H9 (cell line): ENCODE measurements at regions not wholly inside any gene's neighbourhood (a gene's known extent, or its start where the extent isn't known, plus 50 kb on each side); places are given as distances from the start of the nearest gene placed in this dataset.

ENCODE experiments used
- DNase-seq: peaks from one replicate; pipeline ENCODE4 v3.0.0-alpha.2; 2017
- H2AFZ ChIP-seq: one replicate; pipeline ENCODE4 v1.6.1; 2013; ENCODE audit warnings: mild to moderate bottlenecking, low read length, control low read depth, moderate library complexity
- H2AK5ac ChIP-seq: 2 replicates; pipeline ENCODE4 v1.6.1; 2013; ENCODE audit warnings: low read length, control low read depth, mixed read lengths; ENCODE audit not compliant: insufficient read length
- H2BK120ac ChIP-seq: one replicate; pipeline ENCODE4 v1.6.1; 2013; ENCODE audit warnings: low read depth, mild to moderate bottlenecking, low read length, control low read depth, inconsistent platforms; ENCODE audit not compliant: poor library complexity, severe bottlenecking
- H2BK12ac ChIP-seq: 2 replicates; pipeline ENCODE4 v1.6.1; 2013; ENCODE audit warnings: low read length, control low read depth, mixed read lengths, low read depth; ENCODE audit not compliant: insufficient read length
- H2BK15ac ChIP-seq: 2 replicates; pipeline ENCODE4 v1.6.1; 2013; ENCODE audit warnings: low read depth, low read length, control low read depth
- H2BK20ac ChIP-seq: one replicate; pipeline ENCODE4 v1.6.1; 2013; ENCODE audit warnings: low read depth, mild to moderate bottlenecking, low read length, control low read depth, inconsistent platforms; ENCODE audit not compliant: poor library complexity, severe bottlenecking
- H2BK5ac ChIP-seq: 2 replicates; pipeline ENCODE4 v1.6.1; 2013; ENCODE audit warnings: low read length, control low read depth, mixed read lengths; ENCODE audit not compliant: insufficient read length
- H3K14ac ChIP-seq: 2 replicates; pipeline ENCODE4 v1.6.1; 2013; ENCODE audit warnings: low read length, control low read depth; ENCODE audit not compliant: insufficient read depth
- H3K18ac ChIP-seq: 2 replicates; pipeline ENCODE4 v1.6.1; 2013; ENCODE audit warnings: low read depth, mild to moderate bottlenecking, mixed read lengths, low read length, control low read depth; ENCODE audit not compliant: insufficient read length
- H3K23ac ChIP-seq: 2 replicates; pipeline ENCODE4 v1.6.1; 2013; ENCODE audit warnings: low read length, control low read depth, mixed read lengths, low read depth; ENCODE audit not compliant: insufficient read length
- H3K23me2 ChIP-seq: 2 replicates; pipeline ENCODE4 v1.6.1; 2013; ENCODE audit warnings: low read depth, mild to moderate bottlenecking, mixed read lengths, low read length, control low read depth; ENCODE audit not compliant: insufficient read length, poor library complexity, severe bottlenecking
- H3K27ac ChIP-seq: 2 replicates; pipeline ENCODE4 v1.5.1; 2013; ENCODE audit warnings: low read length, control low read depth, mixed read lengths, low read depth; ENCODE audit not compliant: insufficient read length
- H3K27me3 ChIP-seq: 2 replicates; pipeline ENCODE4 v1.6.1; 2013; ENCODE audit warnings: low read length, control low read depth, inconsistent platforms; ENCODE audit not compliant: insufficient read depth
- H3K4ac ChIP-seq: 2 replicates; pipeline ENCODE4 v1.6.1; 2013; ENCODE audit warnings: low read depth, mild to moderate bottlenecking, control low read depth, inconsistent platforms, low read length, moderate library complexity
- H3K4me1 ChIP-seq: 2 replicates; pipeline ENCODE4 v1.6.1; 2013; ENCODE audit warnings: low read length, control low read depth, inconsistent platforms; ENCODE audit not compliant: insufficient read depth
- H3K4me2 ChIP-seq: 2 replicates; pipeline ENCODE4 v1.6.1; 2013; ENCODE audit warnings: low read length, control low read depth, mixed read lengths; ENCODE audit not compliant: insufficient read length, insufficient read depth
- H3K56ac ChIP-seq: 2 replicates; pipeline ENCODE4 v1.6.1; 2013; ENCODE audit warnings: low read depth, mild to moderate bottlenecking, mixed read lengths, low read length, control low read depth; ENCODE audit not compliant: insufficient read length
- H3K79me1 ChIP-seq: 2 replicates; pipeline ENCODE4 v1.6.1; 2013; ENCODE audit warnings: low read depth, mild to moderate bottlenecking, moderate library complexity, low read length, control low read depth, inconsistent platforms; ENCODE audit not compliant: insufficient read depth, poor library complexity, severe bottlenecking
- H3K79me2 ChIP-seq: 2 replicates; pipeline ENCODE4 v1.6.1; 2013; ENCODE audit warnings: low read length, control low read depth, inconsistent platforms; ENCODE audit not compliant: insufficient read depth
- H3K9ac ChIP-seq: 2 replicates; pipeline ENCODE4 v1.6.1; 2013; ENCODE audit warnings: low read length, control low read depth, mixed read lengths; ENCODE audit not compliant: insufficient read length; ENCODE audit errors: extremely low read depth
- H3K9me3 ChIP-seq: one replicate; pipeline ENCODE4 v1.6.1; 2013; ENCODE audit warnings: low read depth, low read length, inconsistent platforms; ENCODE audit not compliant: control insufficient read depth
- H3T11ph ChIP-seq: one replicate; pipeline ENCODE4 v1.6.1; 2013; ENCODE audit warnings: mild to moderate bottlenecking, low read length, control low read depth, inconsistent platforms
- H4K20me1 ChIP-seq: one replicate; pipeline ENCODE4 v1.6.1; 2013; ENCODE audit not compliant: control insufficient read depth, insufficient read length, insufficient read depth
- H4K5ac ChIP-seq: 2 replicates; pipeline ENCODE4 v1.6.1; 2013; ENCODE audit warnings: low read depth, mild to moderate bottlenecking, mixed read lengths, low read length, control low read depth; ENCODE audit not compliant: insufficient read length
- H4K8ac ChIP-seq: replicated peaks from 2 replicates; pipeline ENCODE4 v1.6.1; 2013; ENCODE audit warnings: low read length, control low read depth, mixed read lengths, low read depth; ENCODE audit not compliant: insufficient read length
- H4K91ac ChIP-seq: 2 replicates; pipeline ENCODE4 v1.6.1; 2013; ENCODE audit warnings: low read depth, mild to moderate bottlenecking, moderate library complexity, mixed read lengths, low read length, control low read depth; ENCODE audit not compliant: insufficient read length
- H3K27ac Mint-ChIP-seq, 3 experiments: 2 replicates in 2 of 3; 3 replicates in 1 of 3; pipeline ENCODE4 v1.8.0; 2020 to 2021; ENCODE audit warnings: mixed read lengths in 3 of 3, mild to moderate bottlenecking in 1 of 3, moderate library complexity in 1 of 3
- H3K27me3 Mint-ChIP-seq: 2 replicates; pipeline ENCODE4 v1.8.0; 2021; ENCODE audit warnings: low read depth, mild to moderate bottlenecking, moderate library complexity, mixed read lengths
- H3K36me3 Mint-ChIP-seq, 3 experiments: 2 replicates in 2 of 3; 3 replicates in 1 of 3; pipeline ENCODE4 v1.8.0; 2020 to 2021; ENCODE audit warnings: low read depth in 3 of 3, mixed read lengths in 3 of 3; ENCODE audit not compliant: insufficient read depth in 1 of 3
- H3K4me1 Mint-ChIP-seq, 2 experiments: 2 replicates each; pipeline ENCODE4 v1.8.0; 2020; ENCODE audit warnings: mixed read lengths in 2 of 2
- H3K4me3 Mint-ChIP-seq, 2 experiments: 2 replicates in 1 of 2; 3 replicates in 1 of 2; pipeline ENCODE4 v1.8.0; 2020 to 2021; ENCODE audit warnings: mild to moderate bottlenecking in 2 of 2, mixed read lengths in 2 of 2, moderate library complexity in 1 of 2
- H3K9me3 Mint-ChIP-seq, 2 experiments: 2 replicates in 1 of 2; 3 replicates in 1 of 2; pipeline ENCODE4 v1.8.0; 2020; ENCODE audit warnings: mild to moderate bottlenecking in 2 of 2, mixed read lengths in 2 of 2, moderate library complexity in 1 of 2
- CTCF ChIP-seq: fragments of 200-600 bp; sonication (generic); conservative IDR thresholded peaks from 3 replicates; pipeline ENCODE4 v1.8.0; 2021; ENCODE audit warnings: antibody characterized with exemption, mild to moderate bottlenecking
- WGBS: extraction: QIAGEN DNeasy Blood & Tissue Kit; methylation state at CpG from one replicate; pipeline ENCODE4 v1.1.7; 2013; ENCODE audit warnings: missing lambda C conversion rate, low lambda C conversion rate, mixed read lengths; ENCODE audit not compliant: insufficient read length; ENCODE audit errors: extremely low coverage; 5-methylcytosine and 5-hydroxymethylcytosine counted together

- H3K27me3 Mint-ChIP-seq, result no peaks in the 10 kb centered on the region
- WGBS, result no CpG with 5 or more reads among the region's 5 CpGs
- H3K18ac ChIP-seq, result no peak overlapping the region
Observed at GRCh38 chr3:177529716-177530335, 332.5 kb upstream of the TBL1XR1 start.

More at GRCh38 chr3:177529716-177530335, 332.5 kb upstream of the TBL1XR1 start:
- Histone ChIP-seq H2BK5ac (no peak overlapping the region), H3K4me2 (no peak overlapping the region), H3K27ac (no peak overlapping the region), H2AFZ (no peak overlapping the region), H3T11ph (no peak overlapping the region), H2BK120ac (no peak overlapping the region), H3K9ac (no peak overlapping the region), H3K79me2 (no peaks in the 10 kb centered on the region), H3K23me2 (no peaks in the 10 kb centered on the region), H2BK15ac (no peak overlapping the region), H3K27me3 (no peaks in the 10 kb centered on the region), H2BK20ac (no peak overlapping the region), H4K91ac (no peak overlapping the region), H4K20me1 (no peaks in the 10 kb centered on the region), H3K56ac (no peak overlapping the region), H3K14ac (no peak overlapping the region), H2BK12ac (no peak overlapping the region), H3K79me1 (no peaks in the 10 kb centered on the region), H4K8ac (no peak overlapping the region), H3K4me1 (no peaks in the 10 kb centered on the region; the same call in 1 of the 2 replicates), H3K9me3 (no peaks in the 10 kb centered on the region), H3K4ac (no peak overlapping the region), H4K5ac (no peak overlapping the region), H3K23ac (no peak overlapping the region), H2AK5ac (no peak overlapping the region)
- TF ChIP-seq CTCF, result no peak
- no peak for DNase-seq
- Mint-ChIP-seq H3K36me3 (0 out of 7 replicates have a peak, but pooled peaks cover 0 to 4% (median 0%) of the 10 kb centered on the region in 3 experiments), H3K4me3 (no peak overlapping the region), H3K27ac (no peak overlapping the region), H3K9me3 (peaks cover 0 to 3% of the 10 kb centered on the region in 2 experiments; a peak in 1 of 5 replicates), H3K4me1 (peaks cover 0 to 5% of the 10 kb centered on the region in 2 experiments; a peak in 3 of 4 replicates)
